Spleen (tissue), 7 donors: ENCODE measurements at regions not wholly inside any gene's neighbourhood (a gene's known extent, or its start where the extent isn't known, plus 50 kb on each side); places are given as distances from the start of the nearest gene placed in this dataset.

Experiments
- CTCF ChIP-seq, 11 experiments: fragments of 200-600 bp in 7 of 11; fragments of 450-650 bp in 4 of 11; sonication (generic) in 4 of 11; IDR thresholded peaks in 8 of 11; conservative IDR thresholded peaks in 3 of 11; 1 replicate in 7 of 11; 2 replicates in 4 of 11; pipeline versions ENCODE4 v1.4.0 to v1.8.0; 2016 to 2021; ENCODE audit warnings: antibody characterized with exemption in 11 of 11, inconsistent platforms in 4 of 11, mild to moderate bottlenecking in 1 of 11
- POLR2A ChIP-seq, 3 donors: fragments of 450-650 bp; IDR thresholded peaks; one replicate each; pipeline ENCODE4 v1.5.1; 2017; ENCODE audit warnings: antibody characterized with exemption in 3 of 3, mild to moderate bottlenecking in 1 of 3
- POLR2AphosphoS5 ChIP-seq, 3 donors: sonication (generic); formaldehyde crosslinking; IDR thresholded peaks; one replicate each; pipeline ENCODE4 v1.5.1; 2017; ENCODE audit warnings: antibody characterized with exemption in 3 of 3
- donor health status: DM: no; HTN: no; CAD: no; lungs with moderate emphysema.
- donor health status: DM: no; HTN: no; CAD: no.
- donor health status: DM: no; HTN: no; CAD: no.

DNA sequence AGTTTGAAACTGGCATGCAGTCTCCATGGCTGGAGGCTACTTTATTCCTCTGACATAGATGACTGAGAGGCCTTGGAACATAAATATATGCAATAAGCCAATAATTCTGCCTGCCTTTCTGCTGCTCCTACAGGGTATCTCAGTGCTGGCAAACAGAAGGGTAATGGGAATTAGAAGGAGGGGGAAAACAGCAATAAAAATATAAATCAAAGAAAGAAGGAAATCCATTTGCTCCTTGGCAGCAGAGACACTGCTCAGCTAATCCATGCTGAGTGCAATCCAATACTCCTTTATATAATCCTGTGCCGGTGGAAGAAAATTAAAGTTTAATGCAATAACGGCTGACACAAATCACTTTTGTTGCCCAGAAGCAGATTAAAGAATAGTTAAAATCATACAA is 478.9 kb downstream of the SPATA31D1 start:
- TF ChIP-seq POLR2A (IDR thresholded peaks at IDR 0.05) (no peak), CTCF (IDR thresholded peaks at IDR 0.05 in 8 of 11, conservative IDR thresholded peaks at IDR 0.05 in 3 of 11) (no peak), POLR2AphosphoS5 (IDR thresholded peaks at IDR 0.05) (no peak)
